CD14-positive monocyte (primary cell): ENCODE measurements at regions not wholly inside any gene's neighbourhood (a gene's known extent, or its start where the extent isn't known, plus 50 kb on each side); places are given as distances from the start of the nearest gene placed in this dataset.

Source experiments
- DNase-seq, 3 donors: peaks; one replicate each; pipeline ENCODE4 v3.0.0-alpha.2; 2011 to 2022
- H2AFZ ChIP-seq: 2 replicates; pipeline ENCODE4 v1.6.0; 2012; ENCODE audit warnings: mild to moderate bottlenecking, low read depth, low read length, inconsistent platforms; ENCODE audit not compliant: insufficient read depth, poor library complexity, severe bottlenecking
- H3K27ac ChIP-seq, 2 donors: 1 replicate in 1 of 2; 2 replicates in 1 of 2; pipeline ENCODE4 v1.5.1; 2012 to 2013; ENCODE audit warnings: low read length in 2 of 2, control low read depth in 1 of 2, inconsistent platforms in 1 of 2, low read depth in 1 of 2, mild to moderate bottlenecking in 1 of 2
- H3K27me3 ChIP-seq, 2 donors: one replicate each; pipeline versions ENCODE4 v1.6.0 to v1.6.1; 2011 to 2013; ENCODE audit warnings: low read length in 2 of 2; ENCODE audit not compliant: control insufficient read depth in 2 of 2, insufficient read depth in 2 of 2
- H3K36me3 ChIP-seq, 2 donors: replicated peaks in 1 of 2; 1 replicate in 1 of 2; 2 replicates in 1 of 2; pipeline versions ENCODE4 v1.5.1 to v1.6.1; 2012 to 2013; ENCODE audit warnings: low read length in 2 of 2, control low read depth in 1 of 2, inconsistent platforms in 1 of 2, mild to moderate bottlenecking in 1 of 2; ENCODE audit not compliant: insufficient read depth in 2 of 2, control insufficient read depth in 1 of 2
- H3K4me1 ChIP-seq, 2 donors: 1 replicate in 1 of 2; 2 replicates in 1 of 2; pipeline versions ENCODE4 v1.5.1 to v1.6.1; 2012 to 2013; ENCODE audit warnings: low read length in 2 of 2, control low read depth in 1 of 2, inconsistent platforms in 1 of 2, mild to moderate bottlenecking in 1 of 2, moderate library complexity in 1 of 2; ENCODE audit not compliant: insufficient read depth in 2 of 2, control insufficient read depth in 1 of 2
- H3K4me2 ChIP-seq: replicated peaks from 2 replicates; pipeline ENCODE3; 2012; ENCODE audit warnings: low read length, moderate library complexity, mild to moderate bottlenecking; ENCODE audit not compliant: poor library complexity, severe bottlenecking; ENCODE audit errors: extremely low read depth
- H3K4me3 ChIP-seq, 3 experiments: fragments of 200-600 bp in 1 of 3; sonication (generic) in 1 of 3; replicated peaks in 1 of 3; 1 replicate in 2 of 3; 2 replicates in 1 of 3; pipeline ENCODE4 v1.5.1; 2011 to 2013; ENCODE audit warnings: low read length in 3 of 3, mild to moderate bottlenecking in 3 of 3, control low read depth in 2 of 3, low read depth in 2 of 3, inconsistent platforms in 1 of 3, moderate library complexity in 1 of 3
- H3K79me2 ChIP-seq: 2 replicates; pipeline ENCODE4 v1.6.0; 2012; ENCODE audit warnings: mild to moderate bottlenecking, control low read depth, inconsistent platforms, low read length, moderate library complexity; ENCODE audit not compliant: insufficient read depth
- H3K9ac ChIP-seq: 2 replicates; pipeline ENCODE4 v1.6.0; 2017; ENCODE audit warnings: low read length, mild to moderate bottlenecking; ENCODE audit not compliant: insufficient read depth, poor library complexity, severe bottlenecking
- H3K9me3 ChIP-seq, 2 donors: replicated peaks in 1 of 2; 1 replicate in 1 of 2; 2 replicates in 1 of 2; pipeline versions ENCODE4 v1.5.1 to v1.6.1; 2012 to 2013; ENCODE audit warnings: low read length in 2 of 2, control low read depth in 1 of 2; ENCODE audit not compliant: control insufficient read depth in 1 of 2, insufficient read depth in 1 of 2
- H4K20me1 ChIP-seq: 2 replicates; pipeline ENCODE4 v1.6.0; 2012; ENCODE audit warnings: mild to moderate bottlenecking, low read length, control low read depth, moderate library complexity; ENCODE audit not compliant: insufficient read depth
- H3K27ac Mint-ChIP-seq, 7 donors: one replicate each; pipeline ENCODE4 v1.8.0; 2020; ENCODE audit warnings: mild to moderate bottlenecking in 7 of 7, mixed read lengths in 7 of 7, moderate library complexity in 6 of 7, inconsistent platforms in 2 of 7
- H3K27me3 Mint-ChIP-seq, 3 donors: one replicate each; pipeline ENCODE4 v1.8.0; 2021 to 2022; ENCODE audit warnings: low read depth in 3 of 3, mild to moderate bottlenecking in 3 of 3, mixed read lengths in 3 of 3, moderate library complexity in 3 of 3, inconsistent platforms in 1 of 3
- H3K36me3 Mint-ChIP-seq, 2 donors: one replicate each; pipeline ENCODE4 v1.8.0; 2020; ENCODE audit warnings: mixed read lengths in 2 of 2, inconsistent platforms in 1 of 2, mild to moderate bottlenecking in 1 of 2
- H3K4me1 Mint-ChIP-seq: one replicate; pipeline ENCODE4 v1.8.0; 2020; ENCODE audit warnings: mild to moderate bottlenecking, mixed read lengths
- H3K4me3 Mint-ChIP-seq, 2 donors: one replicate each; pipeline ENCODE4 v1.8.0; 2020; ENCODE audit warnings: mild to moderate bottlenecking in 2 of 2, mixed read lengths in 2 of 2, moderate library complexity in 1 of 2
- H3K9me3 Mint-ChIP-seq, 7 donors: one replicate each; pipeline ENCODE4 v1.8.0; 2020 to 2022; ENCODE audit warnings: mixed read lengths in 7 of 7, mild to moderate bottlenecking in 6 of 7, moderate library complexity in 6 of 7, inconsistent platforms in 2 of 7
- WGBS: methylation state at CpG from one replicate; pipeline ENCODE4 v1.1.5; 2013; ENCODE audit warnings: missing lambda C conversion rate; ENCODE audit not compliant: insufficient coverage; 5-methylcytosine and 5-hydroxymethylcytosine counted together
- intact Hi-C, 2 donors: fragments of 100-400 bp; cut with micrococcal nuclease; formaldehyde crosslinking; loops; one replicate each; pipeline versions ENCODE4 v1.15.0 to v1.15.1; 2023
- TF ChIP-seq, protein P1 (sequence below): fragments of 200-600 bp; IDR thresholded peaks from one replicate; pipeline ENCODE4 v1.8.0; 2022; ENCODE audit warnings: antibody characterized with exemption, mild to moderate bottlenecking

DNA sequence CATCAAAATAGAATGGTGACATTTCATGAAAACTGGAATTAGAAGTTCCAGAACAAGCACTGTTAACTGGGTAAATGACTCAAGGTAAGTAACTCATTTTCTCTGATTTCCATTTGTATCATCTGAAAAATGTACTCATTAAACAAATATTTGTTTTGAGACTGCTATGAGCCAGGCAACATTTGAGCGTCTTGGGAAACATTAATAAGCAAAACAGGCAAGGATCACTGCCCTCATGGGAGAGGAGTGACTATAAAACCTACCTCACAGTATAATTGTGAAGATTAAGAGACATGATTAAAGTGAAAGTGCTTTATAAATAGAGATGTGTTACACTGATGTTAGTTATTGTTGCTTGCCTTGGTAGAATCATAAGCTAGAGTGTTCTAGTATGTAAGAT is 711.8 kb upstream of the UBE2E2 start:
- H3K4me1 Mint-ChIP-seq: no peaks in the 10 kb centered on the region
- no peaks in the 10 kb centered on the region for H3K36me3 ChIP-seq
- no peaks in the 10 kb centered on the region for H4K20me1 ChIP-seq
- H3K4me3 ChIP-seq: no peak overlapping the region
- no peak overlapping the region for H3K27ac Mint-ChIP-seq
- no peak overlapping the region for H3K27ac ChIP-seq
- no peak overlapping the region for H3K9ac ChIP-seq
- TF ChIP-seq, protein P1, sequence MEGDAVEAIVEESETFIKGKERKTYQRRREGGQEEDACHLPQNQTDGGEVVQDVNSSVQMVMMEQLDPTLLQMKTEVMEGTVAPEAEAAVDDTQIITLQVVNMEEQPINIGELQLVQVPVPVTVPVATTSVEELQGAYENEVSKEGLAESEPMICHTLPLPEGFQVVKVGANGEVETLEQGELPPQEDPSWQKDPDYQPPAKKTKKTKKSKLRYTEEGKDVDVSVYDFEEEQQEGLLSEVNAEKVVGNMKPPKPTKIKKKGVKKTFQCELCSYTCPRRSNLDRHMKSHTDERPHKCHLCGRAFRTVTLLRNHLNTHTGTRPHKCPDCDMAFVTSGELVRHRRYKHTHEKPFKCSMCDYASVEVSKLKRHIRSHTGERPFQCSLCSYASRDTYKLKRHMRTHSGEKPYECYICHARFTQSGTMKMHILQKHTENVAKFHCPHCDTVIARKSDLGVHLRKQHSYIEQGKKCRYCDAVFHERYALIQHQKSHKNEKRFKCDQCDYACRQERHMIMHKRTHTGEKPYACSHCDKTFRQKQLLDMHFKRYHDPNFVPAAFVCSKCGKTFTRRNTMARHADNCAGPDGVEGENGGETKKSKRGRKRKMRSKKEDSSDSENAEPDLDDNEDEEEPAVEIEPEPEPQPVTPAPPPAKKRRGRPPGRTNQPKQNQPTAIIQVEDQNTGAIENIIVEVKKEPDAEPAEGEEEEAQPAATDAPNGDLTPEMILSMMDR: no peak
- H3K27me3 Mint-ChIP-seq: no peaks in the 10 kb centered on the region
- no peaks in the 10 kb centered on the region for H3K79me2 ChIP-seq
- H3K4me2 ChIP-seq: no peak overlapping the region
- H3K9me3 ChIP-seq: no peaks in the 10 kb centered on the region
- no peaks in the 10 kb centered on the region for H3K27me3 ChIP-seq
- H3K4me1 ChIP-seq: no peaks in the 10 kb centered on the region
- no CpG with 5 or more reads among the region's 1 CpG for WGBS
- no peak overlapping the region for H3K4me3 Mint-ChIP-seq
- H2AFZ ChIP-seq: no peak overlapping the region
- intact Hi-C loops: no loop called here
- peaks cover 0 to 7% (median under 1%) of the 10 kb centered on the region in 7 donors for H3K9me3 Mint-ChIP-seq
- H3K36me3 Mint-ChIP-seq: no peaks in the 10 kb centered on the region
- DNase-seq: no peak

- H3K27me3 Mint-ChIP-seq: no peaks in the 10 kb centered on the region
- no peaks in the 10 kb centered on the region for H3K36me3 Mint-ChIP-seq
- Histone ChIP-seq H3K79me2 (no peaks in the 10 kb centered on the region), H3K27ac (no peak overlapping the region), H3K4me2 (no peak overlapping the region), H3K36me3 (no peaks in the 10 kb centered on the region), H3K27me3 (no peaks in the 10 kb centered on the region), H3K9ac (no peak overlapping the region), H4K20me1 (no peaks in the 10 kb centered on the region), H3K4me1 (no peaks in the 10 kb centered on the region), H2AFZ (no peak overlapping the region), H3K4me3 (no peak overlapping the region), H3K9me3 (no peaks in the 10 kb centered on the region)
- H3K9me3 Mint-ChIP-seq: peaks cover 0 to 7% (median 1%) of the 10 kb centered on the region in 7 donors
- intact Hi-C loops: no loop called here
- H3K4me1 Mint-ChIP-seq: no peaks in the 10 kb centered on the region
- TF ChIP-seq, protein P1: no peak
- no peak for DNase-seq
- H3K4me3 Mint-ChIP-seq: no peak overlapping the region
- peak overlapping the region in 1 of 7 donors; percentile 55 for H3K27ac Mint-ChIP-seq
- no CpG with 5 or more reads among the region's 2 CpGs for WGBS
Measured at GRCh38 chr3:22492342-22492741, 710.8 kb upstream of the UBE2E2 start.
